ENCODE measurements at regions not wholly inside any gene's neighbourhood (a gene's known extent, or its start where the extent isn't known, plus 50 kb on each side); places are given as distances from the start of the nearest gene placed in this dataset.

- Mint-ChIP-seq H3K4me3 (no peak overlapping the region), H3K36me3 (no peaks in the 10 kb centered on the region), H3K9me3 (peaks cover 3 to 21% (median 4%) of the 10 kb centered on the region in 7 donors), H3K27me3 (no peaks in the 10 kb centered on the region), H3K4me1 (no peaks in the 10 kb centered on the region), H3K27ac (no peak overlapping the region)
- ATAC-seq (ENCODE audit: low read depth in 2 of 2) (no peak), DNase-seq (no peak)
- Histone ChIP-seq H3K27me3 (ENCODE audit: control insufficient read depth, insufficient read depth, low read length) (peaks cover 2% of the 10 kb centered on the region), H3K4me1 (ENCODE audit: control insufficient read depth, insufficient read depth, low read length, poor library complexity, severe bottlenecking) (no peaks in the 10 kb centered on the region), H3K27ac (ENCODE audit: insufficient read depth, low read length, poor library complexity, severe bottlenecking) (no peak overlapping the region), H3K4me3 (ENCODE audit: low read depth, low read length) (no peak overlapping the region), H3K9me3 (ENCODE audit: control insufficient read depth in 2 of 2, low read length in 2 of 2) (peaks cover 0 to 12% of the 10 kb centered on the region in 2 experiments), H3K36me3 (ENCODE audit: control insufficient read depth, insufficient read depth, low read length) (no peaks in the 10 kb centered on the region)
These were observed 70.1 kb downstream of the ZNF330 start for GRCh38 chr4:141290771-141291170.

GRCh38 chr4:141294306-141294705 is 73.6 kb downstream of the ZNF330 start:
- Mint-ChIP-seq H3K4me3 (no peak overlapping the region), H3K27ac (no peak overlapping the region), H3K4me1 (no peaks in the 10 kb centered on the region), H3K9me3 (peaks cover 0 to 21% (median 4%) of the 10 kb centered on the region in 7 donors), H3K27me3 (no peaks in the 10 kb centered on the region), H3K36me3 (no peaks in the 10 kb centered on the region)
- no peak overlapping the region for H3K27ac ChIP-seq (ENCODE audit: insufficient read depth, low read length, poor library complexity, severe bottlenecking)
- ATAC-seq (ENCODE audit: low read depth in 2 of 2): no peak
- peaks cover 0 to 12% of the 10 kb centered on the region in 2 experiments for H3K9me3 ChIP-seq (ENCODE audit: control insufficient read depth in 2 of 2, low read length in 2 of 2)
- no peaks in the 10 kb centered on the region for H3K36me3 ChIP-seq (ENCODE audit: control insufficient read depth, insufficient read depth, low read length)
- no peaks in the 10 kb centered on the region for H3K27me3 ChIP-seq (ENCODE audit: control insufficient read depth, insufficient read depth, low read length)
- H3K4me1 ChIP-seq (ENCODE audit: control insufficient read depth, insufficient read depth, low read length, poor library complexity, severe bottlenecking): no peaks in the 10 kb centered on the region
- DNase-seq: no peak
- no peak overlapping the region for H3K4me3 ChIP-seq (ENCODE audit: low read depth, low read length)

- ATAC-seq (ENCODE audit: low read depth in 2 of 2) (no peak), DNase-seq (no peak)
- Histone ChIP-seq H3K27me3 (ENCODE audit: control insufficient read depth, insufficient read depth, low read length) (peaks cover 3% of the 10 kb centered on the region), H3K4me1 (ENCODE audit: control insufficient read depth, insufficient read depth, low read length, poor library complexity, severe bottlenecking) (no peaks in the 10 kb centered on the region), H3K4me3 (ENCODE audit: low read depth, low read length) (no peak overlapping the region), H3K27ac (ENCODE audit: insufficient read depth, low read length, poor library complexity, severe bottlenecking) (no peak overlapping the region), H3K9me3 (ENCODE audit: control insufficient read depth in 2 of 2, low read length in 2 of 2) (no peaks in the 10 kb centered on the region), H3K36me3 (ENCODE audit: control insufficient read depth, insufficient read depth, low read length) (no peaks in the 10 kb centered on the region)
- Mint-ChIP-seq H3K9me3 (peaks cover 0 to 2% (median 0%) of the 10 kb centered on the region in 7 donors), H3K36me3 (no peaks in the 10 kb centered on the region), H3K4me1 (no peaks in the 10 kb centered on the region), H3K27me3 (no peaks in the 10 kb centered on the region), H3K4me3 (no peak overlapping the region), H3K27ac (no peak overlapping the region)
These were observed 80.5 kb downstream of the ZNF330 start for GRCh38 chr4:141301216-141301615.

GRCh38 chr4:141302924-141303323 is 82.2 kb downstream of the ZNF330 start:
- Mint-ChIP-seq H3K36me3 (no peaks in the 10 kb centered on the region), H3K27me3 (no peaks in the 10 kb centered on the region), H3K9me3 (peaks cover 0 to 2% (median 0%) of the 10 kb centered on the region in 7 donors), H3K4me1 (no peaks in the 10 kb centered on the region), H3K4me3 (no peak overlapping the region), H3K27ac (no peak overlapping the region)
- DNase-seq (no peak), ATAC-seq (ENCODE audit: low read depth in 2 of 2) (no peak)
- Histone ChIP-seq H3K27me3 (ENCODE audit: control insufficient read depth, insufficient read depth, low read length) (peaks cover 3% of the 10 kb centered on the region), H3K36me3 (ENCODE audit: control insufficient read depth, insufficient read depth, low read length) (no peaks in the 10 kb centered on the region), H3K9me3 (ENCODE audit: control insufficient read depth in 2 of 2, low read length in 2 of 2) (no peaks in the 10 kb centered on the region), H3K4me1 (ENCODE audit: control insufficient read depth, insufficient read depth, low read length, poor library complexity, severe bottlenecking) (no peaks in the 10 kb centered on the region), H3K4me3 (ENCODE audit: low read depth, low read length) (no peak overlapping the region), H3K27ac (ENCODE audit: insufficient read depth, low read length, poor library complexity, severe bottlenecking) (no peak overlapping the region)

GRCh38 chr4:141304346-141304745 is 83.7 kb downstream of the ZNF330 start:
- ATAC-seq (ENCODE audit: low read depth in 2 of 2) (no peak), DNase-seq (no peak)
- no peaks in the 10 kb centered on the region for H3K36me3 Mint-ChIP-seq
- H3K27me3 Mint-ChIP-seq: no peaks in the 10 kb centered on the region
- Histone ChIP-seq H3K4me3 (ENCODE audit: low read depth, low read length) (no peak overlapping the region), H3K27me3 (ENCODE audit: control insufficient read depth, insufficient read depth, low read length) (peaks cover 3% of the 10 kb centered on the region), H3K27ac (ENCODE audit: insufficient read depth, low read length, poor library complexity, severe bottlenecking) (no peak overlapping the region), H3K9me3 (ENCODE audit: control insufficient read depth in 2 of 2, low read length in 2 of 2) (no peaks in the 10 kb centered on the region), H3K36me3 (ENCODE audit: control insufficient read depth, insufficient read depth, low read length) (no peaks in the 10 kb centered on the region), H3K4me1 (ENCODE audit: control insufficient read depth, insufficient read depth, low read length, poor library complexity, severe bottlenecking) (no peaks in the 10 kb centered on the region)
- no peaks in the 10 kb centered on the region for H3K4me1 Mint-ChIP-seq
- no peak overlapping the region for H3K4me3 Mint-ChIP-seq
- peaks cover 0 to 5% (median 0%) of the 10 kb centered on the region in 7 donors for H3K9me3 Mint-ChIP-seq
- no peak overlapping the region for H3K27ac Mint-ChIP-seq

- Histone ChIP-seq H3K27me3 (ENCODE audit: control insufficient read depth, insufficient read depth, low read length) (peaks cover 3% of the 10 kb centered on the region), H3K36me3 (ENCODE audit: control insufficient read depth, insufficient read depth, low read length) (no peaks in the 10 kb centered on the region), H3K4me3 (ENCODE audit: low read depth, low read length) (no peak overlapping the region), H3K27ac (ENCODE audit: insufficient read depth, low read length, poor library complexity, severe bottlenecking) (no peak overlapping the region), H3K9me3 (ENCODE audit: control insufficient read depth in 2 of 2, low read length in 2 of 2) (no peaks in the 10 kb centered on the region), H3K4me1 (ENCODE audit: control insufficient read depth, insufficient read depth, low read length, poor library complexity, severe bottlenecking) (no peaks in the 10 kb centered on the region)
- H3K4me1 Mint-ChIP-seq: no peaks in the 10 kb centered on the region
- H3K4me3 Mint-ChIP-seq: no peak overlapping the region
- no peak overlapping the region for H3K27ac Mint-ChIP-seq
- H3K9me3 Mint-ChIP-seq: peaks cover 0 to 4% (median 0%) of the 10 kb centered on the region in 7 donors
- DNase-seq (no peak), ATAC-seq (ENCODE audit: low read depth in 2 of 2) (no peak)
- no peaks in the 10 kb centered on the region for H3K36me3 Mint-ChIP-seq
- no peaks in the 10 kb centered on the region for H3K27me3 Mint-ChIP-seq
These were observed 85.6 kb downstream of the ZNF330 start for GRCh38 chr4:141306331-141306730.

GRCh38 chr4:141307241-141307689 is 86.6 kb downstream of the ZNF330 start:
- ATAC-seq (ENCODE audit: low read depth in 2 of 2): peak; percentile 70 to 76
- peaks cover 3% of the 10 kb centered on the region for H3K27me3 ChIP-seq (ENCODE audit: control insufficient read depth, insufficient read depth, low read length)
- H3K27me3 Mint-ChIP-seq: no peaks in the 10 kb centered on the region
- H3K9me3 Mint-ChIP-seq: peaks cover 0 to 4% (median 0%) of the 10 kb centered on the region in 7 donors
- H3K36me3 Mint-ChIP-seq: no peaks in the 10 kb centered on the region
- no peak overlapping the region for H3K27ac Mint-ChIP-seq
- DNase-seq: peak; percentile 3 to 53 (median 33)
- H3K4me1 ChIP-seq (ENCODE audit: control insufficient read depth, insufficient read depth, low read length, poor library complexity, severe bottlenecking): no peaks in the 10 kb centered on the region
- H3K9me3 ChIP-seq (ENCODE audit: control insufficient read depth in 2 of 2, low read length in 2 of 2): no peaks in the 10 kb centered on the region
- no peak overlapping the region for H3K4me3 Mint-ChIP-seq
- no peak overlapping the region for H3K27ac ChIP-seq (ENCODE audit: insufficient read depth, low read length, poor library complexity, severe bottlenecking)
- H3K36me3 ChIP-seq (ENCODE audit: control insufficient read depth, insufficient read depth, low read length): no peaks in the 10 kb centered on the region
- H3K4me1 Mint-ChIP-seq: no peaks in the 10 kb centered on the region
- no peak overlapping the region for H3K4me3 ChIP-seq (ENCODE audit: low read depth, low read length)

GRCh38 chr4:141309874-141310273 is 89.2 kb downstream of the ZNF330 start:
- Histone ChIP-seq H3K27ac (ENCODE audit: insufficient read depth, low read length, poor library complexity, severe bottlenecking) (no peak overlapping the region), H3K4me3 (ENCODE audit: low read depth, low read length) (no peak overlapping the region), H3K27me3 (ENCODE audit: control insufficient read depth, insufficient read depth, low read length) (peaks cover 3% of the 10 kb centered on the region), H3K4me1 (ENCODE audit: control insufficient read depth, insufficient read depth, low read length, poor library complexity, severe bottlenecking) (no peaks in the 10 kb centered on the region), H3K9me3 (ENCODE audit: control insufficient read depth in 2 of 2, low read length in 2 of 2) (no peaks in the 10 kb centered on the region), H3K36me3 (ENCODE audit: control insufficient read depth, insufficient read depth, low read length) (no peaks in the 10 kb centered on the region)
- H3K4me1 Mint-ChIP-seq: no peaks in the 10 kb centered on the region
- no peak overlapping the region for H3K27ac Mint-ChIP-seq
- no peak for ATAC-seq (ENCODE audit: low read depth in 2 of 2)
- peaks cover 0 to 4% (median 0%) of the 10 kb centered on the region in 7 donors for H3K9me3 Mint-ChIP-seq
- DNase-seq: no peak
- H3K27me3 Mint-ChIP-seq: no peaks in the 10 kb centered on the region
- H3K4me3 Mint-ChIP-seq: no peak overlapping the region
- no peaks in the 10 kb centered on the region for H3K36me3 Mint-ChIP-seq

All from CD4-positive, CD25-positive, alpha-beta regulatory T cell (primary cell).